ENCODE measurements at regions not wholly inside any gene's neighbourhood (a gene's known extent, or its start where the extent isn't known, plus 50 kb on each side); places are given as distances from the start of the nearest gene placed in this dataset.
"Not testable (repeated sequence)": the region's sequence is repeated elsewhere in the genome, so short reads cannot be mapped to it uniquely, and the experiment has no call there.

DNA sequence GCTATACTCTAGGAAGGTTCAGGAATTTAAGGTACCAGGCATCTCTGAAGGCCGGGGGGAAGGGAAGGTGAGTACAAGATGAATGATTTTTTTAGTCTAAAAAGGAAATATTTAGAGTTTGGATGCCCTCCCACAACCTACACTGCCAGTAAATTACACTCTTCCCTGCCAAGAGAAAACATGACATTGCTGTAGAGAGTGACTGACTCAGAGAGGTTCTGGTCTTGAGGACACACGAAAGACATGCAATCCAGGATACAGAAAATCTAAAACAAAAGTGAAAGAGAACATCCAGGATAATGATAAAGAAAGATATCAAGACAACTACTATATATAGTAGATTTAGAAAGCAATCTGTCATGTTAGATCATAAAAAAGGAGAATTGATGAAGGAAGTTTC lies 200.5 kb downstream of the TYW3 start:
- no peak for TF ChIP-seq CTCF (conservative IDR thresholded peaks at IDR 0.05; ENCODE audit: control insufficient read depth, insufficient read depth, low read depth, low read length)
- no peak overlapping the region for H3K4me3 ChIP-seq (ENCODE audit: control insufficient read depth, low read depth, low read length)
- DNase-seq (ENCODE audit: low read depth) = peak; percentile 0

DNA sequence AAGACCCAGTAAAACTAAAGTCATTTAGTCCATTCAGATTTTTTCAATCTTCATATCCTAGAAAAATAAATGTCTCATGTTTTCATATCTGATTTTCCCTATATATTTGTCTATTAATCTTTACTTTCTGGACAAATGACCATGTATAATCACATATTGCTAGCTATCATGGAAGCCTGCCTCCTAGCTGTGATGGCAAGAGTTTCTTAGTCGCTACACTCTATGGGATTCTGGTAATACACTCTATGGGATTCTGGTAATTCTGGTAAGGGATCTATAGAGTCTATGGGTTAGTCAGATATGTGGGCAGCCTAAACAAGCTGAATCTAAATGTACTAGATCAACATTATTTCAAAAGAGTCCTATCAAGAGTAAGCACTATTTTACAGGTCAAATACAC lies 198.7 kb upstream of the LHX8 start:
- H3K4me3 ChIP-seq (ENCODE audit: control insufficient read depth, low read depth, low read length) = no peak overlapping the region
- no peak for DNase-seq (ENCODE audit: low read depth)
- no peak for TF ChIP-seq CTCF (conservative IDR thresholded peaks at IDR 0.05; ENCODE audit: control insufficient read depth, insufficient read depth, low read depth, low read length)

DNA sequence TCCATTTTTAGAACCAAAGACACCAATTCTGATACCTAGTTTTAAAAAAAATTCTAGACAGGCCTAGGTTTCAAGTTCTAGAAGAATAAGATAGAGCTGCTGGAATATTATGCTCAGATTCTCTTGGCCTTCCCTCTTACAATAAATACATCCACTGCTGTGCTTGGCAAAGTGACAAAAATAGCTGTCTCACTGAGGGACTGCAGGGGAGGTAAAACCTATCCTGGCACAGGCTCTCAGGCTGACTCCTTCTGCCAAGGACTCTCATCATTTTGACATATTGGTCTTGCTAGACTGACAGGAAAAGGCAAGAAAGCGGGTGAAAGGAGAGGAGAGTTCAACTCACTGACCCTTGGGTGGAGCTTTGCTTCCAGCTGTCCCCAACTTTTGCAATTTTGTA lies 197.0 kb upstream of the LHX8 start:
- no peak for DNase-seq (ENCODE audit: low read depth)
- no peak for TF ChIP-seq CTCF (conservative IDR thresholded peaks at IDR 0.05; ENCODE audit: control insufficient read depth, insufficient read depth, low read depth, low read length)
- H3K4me3 ChIP-seq (ENCODE audit: control insufficient read depth, low read depth, low read length) = no peak overlapping the region

DNA sequence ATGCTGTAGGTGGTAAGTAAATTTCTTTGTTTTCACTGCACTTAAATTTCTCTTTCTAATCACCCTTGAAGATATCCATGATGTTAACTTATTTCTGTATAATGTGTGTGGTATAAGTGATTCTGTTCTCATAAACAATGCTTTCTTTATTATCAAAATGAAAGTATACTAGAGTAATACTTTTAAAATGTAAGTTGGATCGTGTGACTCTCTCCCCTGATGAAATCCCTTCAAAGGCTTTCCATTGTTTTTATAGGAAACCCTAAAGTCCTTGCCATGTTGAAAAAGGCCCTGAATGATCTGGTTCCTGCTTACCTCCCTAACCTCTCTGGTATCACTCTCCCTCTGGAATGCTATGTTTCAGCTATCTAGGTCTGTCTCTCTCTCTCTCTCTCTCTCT lies 191.1 kb upstream of the LHX8 start:
- no peak for DNase-seq (ENCODE audit: low read depth)
- H3K4me3 ChIP-seq (ENCODE audit: control insufficient read depth, low read depth, low read length) = no peak overlapping the region
- TF ChIP-seq CTCF (conservative IDR thresholded peaks at IDR 0.05; ENCODE audit: control insufficient read depth, insufficient read depth, low read depth, low read length) = no peak

- no peak overlapping the region for H3K4me3 ChIP-seq (ENCODE audit: control insufficient read depth, low read depth, low read length)
- no peak for TF ChIP-seq CTCF (conservative IDR thresholded peaks at IDR 0.05; ENCODE audit: control insufficient read depth, insufficient read depth, low read depth, low read length)
- DNase-seq (ENCODE audit: low read depth) = no peak
Observed at GRCh38 chr1:74946388-74946787, 187.8 kb upstream of the LHX8 start.

DNA sequence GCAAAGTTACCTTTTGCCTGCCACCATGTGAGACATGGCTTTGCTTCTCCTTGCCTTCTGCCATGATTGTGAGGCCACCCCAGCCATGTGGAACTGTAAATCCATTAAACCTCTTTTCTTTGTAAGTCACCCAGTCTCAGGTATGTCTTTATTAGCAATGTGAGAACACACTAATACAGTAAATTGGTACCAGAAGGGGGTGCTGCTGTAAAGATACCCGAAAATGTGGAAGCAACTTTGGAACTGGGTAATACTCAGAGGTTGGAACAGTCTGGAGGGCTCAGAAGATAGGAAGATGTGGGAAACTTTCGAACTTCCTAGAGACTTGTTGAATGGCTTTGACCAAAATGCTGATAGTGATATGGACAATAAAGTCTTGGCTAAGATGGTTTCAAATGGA lies 184.8 kb upstream of the LHX8 start:
- not testable (repeated sequence) for DNase-seq (ENCODE audit: low read depth); H3K4me3 ChIP-seq (ENCODE audit: control insufficient read depth, low read depth, low read length)

DNA sequence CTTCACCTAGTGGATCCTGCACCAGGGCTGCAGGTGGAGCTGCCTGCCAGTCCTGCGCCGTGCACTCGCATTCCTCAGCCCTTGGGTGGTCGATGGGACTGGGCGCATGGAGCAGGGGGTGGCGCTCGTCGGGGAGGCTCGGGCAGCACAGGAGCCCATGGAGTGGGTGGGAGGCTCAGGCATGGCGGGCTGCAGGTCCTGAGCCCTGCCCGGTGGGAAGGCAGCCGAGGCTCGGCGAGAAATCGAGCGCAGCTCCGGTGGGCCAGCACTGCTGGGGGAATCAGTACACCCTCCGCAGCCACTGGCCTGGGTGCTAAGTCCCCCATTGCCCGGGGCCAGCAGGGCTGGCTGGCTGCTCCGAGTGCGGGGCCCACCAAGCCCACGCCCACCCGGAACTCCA lies 182.2 kb upstream of the LHX8 start:
- DNase-seq (ENCODE audit: low read depth); H3K4me3 ChIP-seq (ENCODE audit: control insufficient read depth, low read depth, low read length): not testable (repeated sequence)

DNA sequence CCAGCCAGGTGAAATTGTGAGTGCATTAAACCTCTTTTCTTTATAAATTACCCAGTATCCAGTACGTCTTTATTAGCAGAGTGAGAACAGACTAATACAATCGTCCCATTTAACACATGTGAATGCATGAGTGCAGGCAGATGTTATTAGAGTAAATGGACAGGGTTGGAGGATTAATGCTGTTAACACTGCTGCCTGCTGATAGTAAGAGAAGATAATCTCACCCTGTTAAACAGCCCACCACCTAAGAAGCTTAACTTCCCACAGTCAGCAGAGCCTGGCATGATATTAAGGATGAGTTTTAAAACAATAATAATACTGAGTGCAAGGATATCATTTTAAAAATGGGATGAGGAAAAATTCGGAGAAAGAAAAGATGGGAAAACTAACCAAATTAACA lies 181.4 kb upstream of the LHX8 start:
- no peak overlapping the region for H3K4me3 ChIP-seq (ENCODE audit: control insufficient read depth, low read depth, low read length)
- no peak for TF ChIP-seq CTCF (conservative IDR thresholded peaks at IDR 0.05; ENCODE audit: control insufficient read depth, insufficient read depth, low read depth, low read length)
- DNase-seq (ENCODE audit: low read depth) = no peak

Data from fibroblast of mammary gland (primary cell).